MM.1S (cell line): ENCODE measurements at regions not wholly inside any gene's neighbourhood (a gene's known extent, or its start where the extent isn't known, plus 50 kb on each side); places are given as distances from the start of the nearest gene placed in this dataset.

Experiments used
- CTCF ChIP-seq: fragments of 300-600 bp; sonication (generic); IDR thresholded peaks from 2 replicates; pipeline ENCODE4 v1.5.1; 2016; ENCODE audit warnings: antibody characterized with exemption, low read length, mixed read lengths
- EZH2 ChIP-seq: fragments of 300-600 bp; sonication (generic); optimal IDR thresholded peaks from 2 replicates; pipeline ENCODE3; 2017; ENCODE audit warnings: low read depth, mild to moderate bottlenecking, antibody characterized with exemption, low read length, mixed read lengths

GRCh38 chr13:79830426-79830825, 349.5 kb downstream of the NDFIP2 start:
- TF ChIP-seq EZH2 (no peak), CTCF (no peak)
